PFSK-1 (cell line): ENCODE measurements at regions not wholly inside any gene's neighbourhood (a gene's known extent, or its start where the extent isn't known, plus 50 kb on each side); places are given as distances from the start of the nearest gene placed in this dataset.

Experiments used
- FOXP2 ChIP-seq: optimal IDR thresholded peaks from 2 replicates; pipeline ENCODE3; 2011; ENCODE audit warnings: borderline replicate concordance, control low read depth, inconsistent platforms; ENCODE audit not compliant: insufficient read depth; ENCODE audit errors: extremely low read length, extremely low read depth
- POLR2AphosphoS5 ChIP-seq: IDR thresholded peaks from 2 replicates; pipeline ENCODE4 v1.6.1; 2012; ENCODE audit warnings: low read depth, mild to moderate bottlenecking, control low read depth, low read length, moderate library complexity
- SIN3A ChIP-seq: IDR thresholded peaks from 2 replicates; pipeline ENCODE4 v1.6.1; 2012; ENCODE audit warnings: mild to moderate bottlenecking, low read length, moderate library complexity, borderline replicate concordance; ENCODE audit not compliant: insufficient read depth
- TF ChIP-seq, protein P1 (sequence below), 2 experiments: IDR thresholded peaks; 2 replicates each; pipeline versions ENCODE4 v1.6.1 to v1.8.0; 2011 to 2012; ENCODE audit warnings: low read depth in 2 of 2, low read length in 2 of 2, control low read depth in 1 of 2, inconsistent platforms in 1 of 2, mild to moderate bottlenecking in 1 of 2, moderate library complexity in 1 of 2; ENCODE audit not compliant: insufficient read depth in 1 of 2

DNA sequence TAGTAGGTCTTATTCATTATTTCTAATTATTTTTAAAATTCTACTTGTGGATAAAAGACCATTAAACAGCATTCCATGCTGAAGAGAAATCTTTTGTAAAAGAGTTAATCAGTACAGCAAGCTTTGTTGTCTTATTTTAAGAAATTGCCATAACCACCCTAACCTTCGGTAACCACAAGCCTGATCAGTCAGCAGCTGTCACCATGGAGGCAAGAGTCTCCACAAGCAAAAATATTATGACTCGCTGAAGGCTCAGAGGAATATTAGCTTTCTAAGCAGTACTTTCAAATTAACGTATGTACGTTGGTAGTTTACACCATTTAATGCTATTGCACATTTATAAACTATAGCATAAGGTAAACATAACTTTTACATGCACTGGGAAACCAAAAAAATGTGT, 650.5 kb upstream of the LINC00305 start:
- TF ChIP-seq POLR2AphosphoS5 (no peak), FOXP2 (no peak), SIN3A (no peak)
- TF ChIP-seq, protein P1, sequence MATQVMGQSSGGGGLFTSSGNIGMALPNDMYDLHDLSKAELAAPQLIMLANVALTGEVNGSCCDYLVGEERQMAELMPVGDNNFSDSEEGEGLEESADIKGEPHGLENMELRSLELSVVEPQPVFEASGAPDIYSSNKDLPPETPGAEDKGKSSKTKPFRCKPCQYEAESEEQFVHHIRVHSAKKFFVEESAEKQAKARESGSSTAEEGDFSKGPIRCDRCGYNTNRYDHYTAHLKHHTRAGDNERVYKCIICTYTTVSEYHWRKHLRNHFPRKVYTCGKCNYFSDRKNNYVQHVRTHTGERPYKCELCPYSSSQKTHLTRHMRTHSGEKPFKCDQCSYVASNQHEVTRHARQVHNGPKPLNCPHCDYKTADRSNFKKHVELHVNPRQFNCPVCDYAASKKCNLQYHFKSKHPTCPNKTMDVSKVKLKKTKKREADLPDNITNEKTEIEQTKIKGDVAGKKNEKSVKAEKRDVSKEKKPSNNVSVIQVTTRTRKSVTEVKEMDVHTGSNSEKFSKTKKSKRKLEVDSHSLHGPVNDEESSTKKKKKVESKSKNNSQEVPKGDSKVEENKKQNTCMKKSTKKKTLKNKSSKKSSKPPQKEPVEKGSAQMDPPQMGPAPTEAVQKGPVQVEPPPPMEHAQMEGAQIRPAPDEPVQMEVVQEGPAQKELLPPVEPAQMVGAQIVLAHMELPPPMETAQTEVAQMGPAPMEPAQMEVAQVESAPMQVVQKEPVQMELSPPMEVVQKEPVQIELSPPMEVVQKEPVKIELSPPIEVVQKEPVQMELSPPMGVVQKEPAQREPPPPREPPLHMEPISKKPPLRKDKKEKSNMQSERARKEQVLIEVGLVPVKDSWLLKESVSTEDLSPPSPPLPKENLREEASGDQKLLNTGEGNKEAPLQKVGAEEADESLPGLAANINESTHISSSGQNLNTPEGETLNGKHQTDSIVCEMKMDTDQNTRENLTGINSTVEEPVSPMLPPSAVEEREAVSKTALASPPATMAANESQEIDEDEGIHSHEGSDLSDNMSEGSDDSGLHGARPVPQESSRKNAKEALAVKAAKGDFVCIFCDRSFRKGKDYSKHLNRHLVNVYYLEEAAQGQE (IDR thresholded peaks at IDR 0.05; ENCODE audit: insufficient read depth in 1 of 2, low read depth in 2 of 2, low read length in 2 of 2), result no peak
